ENCODE measurements at regions not wholly inside any gene's neighbourhood (a gene's known extent, or its start where the extent isn't known, plus 50 kb on each side); places are given as distances from the start of the nearest gene placed in this dataset.

DNA sequence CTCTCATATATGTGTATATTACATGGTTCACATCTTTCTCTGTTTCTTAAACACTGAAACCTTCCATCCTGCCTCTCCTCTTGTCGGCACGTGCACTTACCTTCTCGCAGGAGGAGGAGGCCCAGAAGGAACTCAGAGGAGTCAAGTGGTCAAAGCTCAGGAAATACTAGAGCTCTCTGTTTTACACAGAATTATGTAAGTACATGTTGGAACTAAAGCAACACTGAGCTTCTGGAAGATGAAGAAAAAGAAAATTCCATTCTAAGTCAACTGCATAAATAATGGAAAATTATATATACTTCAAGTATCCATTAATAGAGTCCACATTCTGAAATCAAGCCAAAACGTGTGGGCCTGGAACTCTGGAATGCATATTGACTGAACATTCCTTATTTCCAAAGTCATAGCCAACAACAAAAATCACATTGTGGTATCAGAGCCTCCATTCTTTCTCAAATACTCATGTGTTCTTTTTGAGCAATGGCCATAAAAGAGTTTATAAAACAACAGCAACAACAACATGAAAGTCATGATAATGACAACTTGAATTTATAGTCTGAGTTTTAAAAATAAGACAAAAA, 121.5 kb upstream of the RAI14 start:
- H3K9ac ChIP-seq (ENCODE audit: low read length): no peak overlapping the region
- TF ChIP-seq RAD21 (conservative IDR thresholded peaks at IDR 0.05): no peak
- TF ChIP-seq TAF1 (IDR thresholded peaks at IDR 0.05; ENCODE audit: low read depth): no peak
- TF ChIP-seq, protein P1, sequence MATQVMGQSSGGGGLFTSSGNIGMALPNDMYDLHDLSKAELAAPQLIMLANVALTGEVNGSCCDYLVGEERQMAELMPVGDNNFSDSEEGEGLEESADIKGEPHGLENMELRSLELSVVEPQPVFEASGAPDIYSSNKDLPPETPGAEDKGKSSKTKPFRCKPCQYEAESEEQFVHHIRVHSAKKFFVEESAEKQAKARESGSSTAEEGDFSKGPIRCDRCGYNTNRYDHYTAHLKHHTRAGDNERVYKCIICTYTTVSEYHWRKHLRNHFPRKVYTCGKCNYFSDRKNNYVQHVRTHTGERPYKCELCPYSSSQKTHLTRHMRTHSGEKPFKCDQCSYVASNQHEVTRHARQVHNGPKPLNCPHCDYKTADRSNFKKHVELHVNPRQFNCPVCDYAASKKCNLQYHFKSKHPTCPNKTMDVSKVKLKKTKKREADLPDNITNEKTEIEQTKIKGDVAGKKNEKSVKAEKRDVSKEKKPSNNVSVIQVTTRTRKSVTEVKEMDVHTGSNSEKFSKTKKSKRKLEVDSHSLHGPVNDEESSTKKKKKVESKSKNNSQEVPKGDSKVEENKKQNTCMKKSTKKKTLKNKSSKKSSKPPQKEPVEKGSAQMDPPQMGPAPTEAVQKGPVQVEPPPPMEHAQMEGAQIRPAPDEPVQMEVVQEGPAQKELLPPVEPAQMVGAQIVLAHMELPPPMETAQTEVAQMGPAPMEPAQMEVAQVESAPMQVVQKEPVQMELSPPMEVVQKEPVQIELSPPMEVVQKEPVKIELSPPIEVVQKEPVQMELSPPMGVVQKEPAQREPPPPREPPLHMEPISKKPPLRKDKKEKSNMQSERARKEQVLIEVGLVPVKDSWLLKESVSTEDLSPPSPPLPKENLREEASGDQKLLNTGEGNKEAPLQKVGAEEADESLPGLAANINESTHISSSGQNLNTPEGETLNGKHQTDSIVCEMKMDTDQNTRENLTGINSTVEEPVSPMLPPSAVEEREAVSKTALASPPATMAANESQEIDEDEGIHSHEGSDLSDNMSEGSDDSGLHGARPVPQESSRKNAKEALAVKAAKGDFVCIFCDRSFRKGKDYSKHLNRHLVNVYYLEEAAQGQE (IDR thresholded peaks at IDR 0.05; ENCODE audit: borderline replicate concordance): no peak
- TF ChIP-seq MXI1 (conservative IDR thresholded peaks at IDR 0.05; ENCODE audit: poor library complexity, severe bottlenecking): no peak
- no peak for TF ChIP-seq EP300 (conservative IDR thresholded peaks at IDR 0.05; ENCODE audit: poor library complexity, severe bottlenecking)
- TF ChIP-seq EZH2 (IDR thresholded peaks at IDR 0.05; ENCODE audit: borderline replicate concordance, insufficient read depth, low read length, poor library complexity, severe bottlenecking): no peak
- TF ChIP-seq, protein P2, sequence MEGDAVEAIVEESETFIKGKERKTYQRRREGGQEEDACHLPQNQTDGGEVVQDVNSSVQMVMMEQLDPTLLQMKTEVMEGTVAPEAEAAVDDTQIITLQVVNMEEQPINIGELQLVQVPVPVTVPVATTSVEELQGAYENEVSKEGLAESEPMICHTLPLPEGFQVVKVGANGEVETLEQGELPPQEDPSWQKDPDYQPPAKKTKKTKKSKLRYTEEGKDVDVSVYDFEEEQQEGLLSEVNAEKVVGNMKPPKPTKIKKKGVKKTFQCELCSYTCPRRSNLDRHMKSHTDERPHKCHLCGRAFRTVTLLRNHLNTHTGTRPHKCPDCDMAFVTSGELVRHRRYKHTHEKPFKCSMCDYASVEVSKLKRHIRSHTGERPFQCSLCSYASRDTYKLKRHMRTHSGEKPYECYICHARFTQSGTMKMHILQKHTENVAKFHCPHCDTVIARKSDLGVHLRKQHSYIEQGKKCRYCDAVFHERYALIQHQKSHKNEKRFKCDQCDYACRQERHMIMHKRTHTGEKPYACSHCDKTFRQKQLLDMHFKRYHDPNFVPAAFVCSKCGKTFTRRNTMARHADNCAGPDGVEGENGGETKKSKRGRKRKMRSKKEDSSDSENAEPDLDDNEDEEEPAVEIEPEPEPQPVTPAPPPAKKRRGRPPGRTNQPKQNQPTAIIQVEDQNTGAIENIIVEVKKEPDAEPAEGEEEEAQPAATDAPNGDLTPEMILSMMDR (IDR thresholded peaks at IDR 0.05; ENCODE audit: poor library complexity, severe bottlenecking): no peak
- TF ChIP-seq SMC3 (conservative IDR thresholded peaks at IDR 0.05; ENCODE audit: poor library complexity): no peak
- TF ChIP-seq POLR2AphosphoS5 (IDR thresholded peaks at IDR 0.05): no peak

DNA sequence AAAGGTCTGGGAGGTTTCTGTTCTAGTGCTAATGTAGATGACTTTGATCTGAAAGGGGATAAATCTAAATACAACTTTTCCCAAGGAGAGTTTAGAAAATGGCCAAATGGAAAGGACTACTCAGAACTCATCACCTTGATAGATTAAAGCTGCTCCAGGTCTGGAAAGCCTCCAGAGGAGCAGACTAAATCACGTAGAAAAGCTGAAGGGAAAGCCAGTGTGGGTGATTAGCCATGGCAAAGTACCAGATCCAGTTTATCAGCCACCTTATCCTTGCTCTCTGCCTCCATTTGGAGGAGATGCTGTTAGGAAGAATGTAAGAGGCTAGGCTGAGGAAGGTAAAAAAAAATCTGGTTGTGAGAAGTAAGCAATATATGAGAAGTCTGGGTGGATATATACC, 120.7 kb upstream of the RAI14 start:
- H3K27me3 ChIP-seq (ENCODE audit: insufficient read depth, low read depth, low read length): no peaks in the 10 kb centered on the region
- TF ChIP-seq, protein P1 (IDR thresholded peaks at IDR 0.05; ENCODE audit: borderline replicate concordance): no peak
- no peak for TF ChIP-seq SMC3 (conservative IDR thresholded peaks at IDR 0.05; ENCODE audit: poor library complexity)
- no peak for TF ChIP-seq EP300 (conservative IDR thresholded peaks at IDR 0.05; ENCODE audit: poor library complexity, severe bottlenecking)
- TF ChIP-seq, protein P2 (IDR thresholded peaks at IDR 0.05; ENCODE audit: poor library complexity, severe bottlenecking): no peak
- TF ChIP-seq TAF1 (IDR thresholded peaks at IDR 0.05; ENCODE audit: low read depth): no peak
- TF ChIP-seq EZH2 (IDR thresholded peaks at IDR 0.05; ENCODE audit: borderline replicate concordance, insufficient read depth, low read length, poor library complexity, severe bottlenecking): no peak
- TF ChIP-seq POLR2AphosphoS5 (IDR thresholded peaks at IDR 0.05): no peak
- TF ChIP-seq RAD21 (conservative IDR thresholded peaks at IDR 0.05): no peak
- TF ChIP-seq MXI1 (conservative IDR thresholded peaks at IDR 0.05; ENCODE audit: poor library complexity, severe bottlenecking): no peak
- H3K4me3 ChIP-seq (ENCODE audit: low read length): no peak overlapping the region
- no peak overlapping the region for H2AFZ ChIP-seq (ENCODE audit: low read depth, low read length)
- H3K9me2 ChIP-seq (ENCODE audit: insufficient read depth, low read length): no peaks in the 10 kb centered on the region
- H3K79me2 ChIP-seq (replicated peaks; ENCODE audit: insufficient read depth, low read length): no peaks in the 10 kb centered on the region
- no peaks in the 10 kb centered on the region for H3K36me3 ChIP-seq (ENCODE audit: insufficient read depth, low read length)
- no peaks in the 10 kb centered on the region for H3K9me3 ChIP-seq (ENCODE audit: low read length)
- no peaks in the 10 kb centered on the region for H4K20me1 ChIP-seq (ENCODE audit: insufficient read depth)
- no peaks in the 10 kb centered on the region for H3F3A ChIP-seq (ENCODE audit: insufficient read depth, low read length, poor library complexity, severe bottlenecking)
- no peak overlapping the region for H3K27ac ChIP-seq (ENCODE audit: low read length)
- no peak overlapping the region for H3K4me2 ChIP-seq (ENCODE audit: low read length)
- H3K9ac ChIP-seq (ENCODE audit: low read length): no peak overlapping the region

More for the DNA sequence above, 121.5 kb upstream of the RAI14 start:
- Histone ChIP-seq H3K27me3 (ENCODE audit: insufficient read depth, low read depth, low read length) (no peaks in the 10 kb centered on the region), H3K4me3 (ENCODE audit: low read length) (no peak overlapping the region), H4K20me1 (ENCODE audit: insufficient read depth) (no peaks in the 10 kb centered on the region), H3K4me2 (ENCODE audit: low read length) (no peak overlapping the region), H3K79me2 (replicated peaks; ENCODE audit: insufficient read depth, low read length) (no peaks in the 10 kb centered on the region), H3K9me3 (ENCODE audit: low read length) (no peaks in the 10 kb centered on the region), H3K36me3 (ENCODE audit: insufficient read depth, low read length) (no peaks in the 10 kb centered on the region), H2AFZ (ENCODE audit: low read depth, low read length) (no peak overlapping the region), H3K9me2 (ENCODE audit: insufficient read depth, low read length) (no peaks in the 10 kb centered on the region), H3F3A (ENCODE audit: insufficient read depth, low read length, poor library complexity, severe bottlenecking) (no peaks in the 10 kb centered on the region), H3K27ac (ENCODE audit: low read length) (no peak overlapping the region)

Data from neural cell (in vitro differentiated cells).